Breast epithelium (tissue), 3 donors: ENCODE measurements at regions not wholly inside any gene's neighbourhood (a gene's known extent, or its start where the extent isn't known, plus 50 kb on each side); places are given as distances from the start of the nearest gene placed in this dataset.

ENCODE experiments used
- CTCF ChIP-seq, 3 donors: fragments of 450-650 bp; IDR thresholded peaks; one replicate each; pipeline ENCODE4 v1.5.1; 2016 to 2017; ENCODE audit warnings: antibody characterized with exemption in 3 of 3, mild to moderate bottlenecking in 3 of 3, moderate library complexity in 3 of 3
- POLR2A ChIP-seq: fragments of 450-650 bp; IDR thresholded peaks from one replicate; pipeline ENCODE4 v1.6.1; 2016; ENCODE audit warnings: antibody characterized with exemption, mild to moderate bottlenecking, moderate library complexity

GRCh38 chr5:74123929-74124328 is 497.9 kb downstream of the ARHGEF28 start:
- TF ChIP-seq CTCF (IDR thresholded peaks at IDR 0.05) (no peak), POLR2A (no peak)
